Fibroblast of the conjunctiva (primary cell): ENCODE measurements at regions not wholly inside any gene's neighbourhood (a gene's known extent, or its start where the extent isn't known, plus 50 kb on each side); places are given as distances from the start of the nearest gene placed in this dataset.

Experiments
- DNase-seq: peaks from one replicate; pipeline ENCODE4 v3.0.0-alpha.2; 2010; ENCODE audit warnings: low read depth

DNA sequence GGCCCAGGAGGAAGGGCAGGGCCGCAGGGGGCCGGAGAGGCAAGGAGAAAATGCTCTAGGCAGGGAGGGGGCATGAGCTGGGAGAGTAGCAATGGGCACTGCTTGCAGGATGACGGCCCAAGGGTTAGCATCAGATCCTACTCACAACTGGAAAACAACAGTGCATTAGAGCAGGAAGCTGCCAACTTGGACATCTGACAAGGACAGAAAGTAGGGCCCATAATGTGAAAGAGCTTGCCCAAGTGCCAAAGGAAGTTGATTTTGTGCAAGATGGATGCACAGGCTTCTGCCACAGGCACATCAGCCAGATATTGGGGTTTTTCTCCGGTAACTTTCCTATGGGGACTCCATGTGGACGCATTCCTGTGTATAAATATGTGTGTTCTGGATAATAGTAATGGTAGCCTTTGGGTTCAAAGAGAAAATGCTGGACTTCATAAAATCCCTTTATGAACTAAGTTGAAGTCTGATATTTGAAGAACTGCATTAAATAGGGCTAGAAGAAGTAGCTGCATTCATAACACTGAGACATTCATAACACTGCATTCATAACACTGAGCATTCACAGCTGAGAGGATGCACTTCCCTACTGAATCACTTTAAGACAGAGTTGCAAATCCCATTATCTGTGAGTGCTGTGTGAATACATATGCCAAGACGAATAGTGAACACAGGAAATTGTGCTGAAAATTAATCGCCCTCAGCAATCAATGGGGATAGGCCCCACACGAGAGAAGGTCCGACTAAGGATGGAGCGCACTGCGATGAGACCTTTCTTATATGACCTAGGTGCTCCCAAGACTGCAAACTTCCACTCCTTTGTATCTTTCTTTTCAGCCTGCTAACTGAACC is 235.6 kb upstream of the PRDM1 start:
- DNase-seq: no peak

DNA sequence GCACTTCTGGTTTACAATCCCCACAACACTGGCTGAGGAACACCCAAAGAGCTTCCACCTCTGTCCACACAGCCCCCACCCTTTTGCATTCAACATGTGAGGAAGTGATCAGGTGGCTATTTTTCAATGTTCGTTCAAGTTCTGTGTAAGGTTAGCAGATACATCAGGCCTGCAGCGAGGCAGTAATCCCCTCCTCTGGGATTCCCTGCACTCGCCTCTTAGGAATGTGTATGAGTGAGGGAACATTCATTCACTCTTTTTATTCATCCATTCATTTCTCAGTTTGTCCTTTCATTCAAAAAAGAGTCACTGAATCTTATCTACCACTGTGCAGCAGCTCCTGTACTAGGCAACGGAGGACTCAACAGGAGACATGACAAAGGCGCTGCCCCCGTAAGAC is 236.4 kb upstream of the PRDM1 start:
- DNase-seq: no peak

DNA sequence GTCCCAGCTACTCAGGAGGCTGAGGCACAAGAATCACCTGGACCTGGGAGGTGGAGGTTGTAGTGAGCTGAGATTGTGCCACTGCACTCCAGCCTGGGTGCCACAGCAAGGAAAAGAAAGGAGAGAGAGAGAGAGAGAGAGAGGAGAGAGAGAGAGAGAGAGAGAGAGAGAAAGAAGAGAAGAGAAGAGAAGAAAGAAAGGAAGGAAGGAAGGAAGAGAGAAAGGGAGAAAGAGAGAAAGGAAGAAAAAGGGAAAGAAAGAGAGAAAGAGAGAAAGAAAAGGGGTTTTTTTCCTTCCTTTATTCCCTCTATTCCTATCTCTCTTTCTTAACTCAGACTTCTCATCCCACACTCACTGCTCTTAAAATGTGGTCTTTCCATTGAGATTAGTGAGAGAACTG is 238.7 kb upstream of the PRDM1 start:
- DNase-seq: no peak

DNA sequence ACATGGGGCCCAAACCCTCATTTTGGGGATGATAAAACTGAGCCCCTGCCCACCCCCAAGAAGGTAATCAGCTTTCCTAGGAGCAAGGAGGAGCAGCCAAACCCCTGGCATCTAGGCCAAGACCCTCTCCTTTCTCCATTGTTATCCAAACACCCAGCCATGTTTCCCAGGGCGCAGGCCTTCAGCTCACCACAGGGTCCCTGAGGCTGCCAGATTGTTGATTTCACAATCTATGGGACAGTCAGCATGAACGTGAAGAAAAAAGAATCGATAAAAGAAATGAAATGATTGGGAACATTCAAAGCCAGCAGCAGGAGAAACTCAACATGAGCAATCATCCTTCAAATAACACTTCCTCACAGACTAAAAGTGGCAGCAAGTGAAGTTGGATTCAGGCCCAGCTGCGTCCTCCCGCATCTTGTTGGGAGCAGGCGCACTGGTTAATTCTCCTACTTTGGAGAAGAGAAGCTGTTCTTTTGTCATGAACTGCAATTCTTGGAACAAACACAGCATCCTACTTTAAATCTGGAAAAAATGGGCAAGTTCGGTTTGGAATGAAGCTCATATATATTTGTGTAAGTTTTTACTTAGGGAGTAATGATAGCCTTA is 241.8 kb upstream of the PRDM1 start:
- DNase-seq: no peak

DNA sequence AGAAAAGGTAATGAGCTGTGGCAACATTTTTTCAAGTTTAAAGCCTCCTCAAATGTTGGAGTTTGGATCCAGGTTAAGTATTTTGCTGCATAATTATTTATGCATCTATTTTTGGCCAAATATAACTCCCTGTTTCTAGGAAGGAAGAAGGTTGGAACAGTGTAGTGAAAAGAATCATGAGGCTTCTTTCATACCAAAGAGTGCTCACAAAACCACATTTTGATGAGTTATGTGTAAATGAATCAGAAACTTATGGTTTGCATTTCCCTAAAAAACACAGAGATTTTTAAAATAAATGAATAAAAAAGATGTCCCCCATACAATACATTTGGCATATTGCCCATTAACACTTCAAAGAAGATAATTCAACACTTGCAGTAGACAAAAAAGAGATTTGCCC is 246.9 kb upstream of the PRDM1 start:
- no peak for DNase-seq

DNA sequence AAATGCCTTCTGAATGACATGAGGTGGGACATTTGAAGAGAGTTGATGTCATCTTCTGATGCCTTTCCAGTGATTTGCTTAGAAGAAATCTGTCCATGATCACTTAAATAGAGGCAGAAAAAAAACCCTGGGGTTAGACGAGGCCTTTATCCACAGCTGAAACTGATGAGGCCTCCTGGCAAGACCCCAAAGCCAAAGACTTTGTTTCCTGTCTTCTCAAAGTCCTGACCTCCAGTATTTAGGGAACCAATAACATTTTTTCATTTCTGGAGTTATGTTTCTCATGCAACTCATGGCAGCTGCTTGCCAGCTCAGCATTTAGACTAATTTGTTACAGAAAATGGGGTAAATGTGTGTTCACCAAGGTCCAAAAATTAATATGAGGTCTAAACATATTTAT is 248.0 kb upstream of the PRDM1 start:
- DNase-seq: peak; percentile 57

DNA sequence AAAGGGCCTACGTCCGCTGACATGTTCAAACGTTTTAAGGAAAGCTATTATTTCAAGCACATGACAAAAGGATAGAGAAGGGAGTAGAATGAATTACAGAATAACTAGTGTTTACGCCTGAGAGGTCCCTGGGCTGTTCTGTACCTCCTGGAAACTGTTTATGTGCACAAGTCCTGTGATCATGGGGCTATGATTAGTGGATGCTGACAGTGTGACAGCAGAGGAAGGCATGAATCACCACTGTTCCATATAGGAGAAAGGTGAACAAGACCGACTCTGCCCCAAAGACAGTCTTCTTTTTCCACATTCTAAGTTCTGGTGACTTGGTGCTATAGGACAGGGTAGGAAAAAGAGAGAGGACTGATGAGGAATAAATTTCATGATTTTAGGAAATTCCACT is 249.2 kb upstream of the PRDM1 start:
- DNase-seq: no peak

DNA sequence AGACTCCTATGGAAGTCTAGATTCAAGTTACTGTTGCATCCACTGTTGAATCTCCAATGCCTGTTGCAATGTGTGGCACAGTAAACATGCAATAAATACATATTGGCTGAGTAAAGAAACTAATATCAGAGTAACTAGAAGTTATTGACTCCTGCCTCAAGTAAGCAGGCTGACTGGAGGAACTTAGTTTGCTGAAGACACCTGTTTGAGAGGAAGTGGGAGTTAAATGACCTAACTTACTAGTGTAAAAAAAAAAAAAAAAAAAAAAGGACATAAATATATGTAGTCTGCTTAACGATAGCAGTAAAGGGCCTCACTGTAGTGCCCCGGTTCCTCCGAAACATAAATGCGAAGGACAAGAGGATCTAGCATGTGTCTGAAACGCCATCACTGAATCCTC is 249.8 kb upstream of the PRDM1 start:
- DNase-seq: no peak

DNA sequence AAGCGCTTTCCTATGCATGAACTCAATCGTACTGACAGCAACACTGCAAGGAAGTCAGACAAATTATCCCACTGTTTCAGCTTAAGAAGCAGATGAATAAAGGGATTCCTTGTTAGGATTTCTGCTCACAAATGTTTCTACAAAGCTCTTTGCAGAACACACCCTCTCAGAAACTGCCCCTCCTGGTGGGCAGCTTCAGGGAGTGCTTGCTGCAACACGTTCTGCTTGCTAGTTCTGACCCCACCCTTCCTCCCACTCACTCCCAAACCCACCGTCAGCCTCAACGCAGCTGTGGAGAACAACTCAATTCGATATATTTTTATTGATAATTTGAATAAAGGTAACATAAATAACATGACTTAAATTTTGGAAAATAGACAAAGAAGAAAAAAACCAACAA is 250.8 kb upstream of the PRDM1 start:
- peak; percentile 37 for DNase-seq

DNA sequence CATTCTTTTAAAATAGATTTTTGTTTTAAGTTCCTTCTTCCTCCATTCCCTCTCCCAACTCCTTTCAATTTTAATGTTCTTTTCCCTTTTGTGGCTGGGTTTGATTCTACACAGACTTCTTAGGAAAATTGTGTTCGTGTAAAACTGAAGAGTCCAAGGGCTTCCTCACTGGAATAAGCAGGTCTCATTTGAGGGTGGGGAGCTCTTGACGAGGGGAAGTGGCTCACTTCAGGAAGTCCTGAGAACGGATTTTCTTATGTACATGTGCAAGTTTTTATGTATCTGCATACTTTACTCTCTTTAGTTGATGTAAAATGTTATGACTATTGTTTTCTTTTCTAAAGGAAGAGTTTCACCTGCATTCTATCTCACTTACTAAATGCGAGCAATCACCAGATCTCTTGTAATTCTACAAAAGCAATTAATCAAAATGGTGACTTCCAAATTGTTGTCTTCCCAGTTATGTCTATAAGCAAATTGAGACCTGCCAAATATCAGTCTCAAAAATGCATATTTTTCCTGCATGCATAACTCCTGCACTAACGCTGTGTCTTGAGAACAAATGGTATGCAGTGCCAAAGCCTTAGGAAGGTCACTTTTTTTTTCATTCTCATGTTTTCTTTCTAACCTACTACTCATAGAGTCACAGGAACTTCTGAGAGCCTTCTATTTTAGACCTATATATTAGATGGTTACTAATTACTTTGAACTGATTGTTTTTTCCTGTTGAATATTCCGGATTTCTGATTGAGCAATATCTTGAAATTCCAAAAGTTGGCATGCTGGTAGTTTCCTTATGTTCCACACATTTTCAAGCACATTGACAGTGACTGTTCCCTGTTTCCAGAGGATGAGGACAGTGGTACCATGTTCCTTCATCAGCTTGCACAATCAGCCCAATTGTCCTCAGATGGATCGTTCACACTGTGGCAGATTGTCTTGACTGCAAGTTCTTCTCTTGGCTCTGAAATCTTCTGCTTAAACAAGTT is 251.9 kb upstream of the PRDM1 start:
- no peak for DNase-seq

DNA sequence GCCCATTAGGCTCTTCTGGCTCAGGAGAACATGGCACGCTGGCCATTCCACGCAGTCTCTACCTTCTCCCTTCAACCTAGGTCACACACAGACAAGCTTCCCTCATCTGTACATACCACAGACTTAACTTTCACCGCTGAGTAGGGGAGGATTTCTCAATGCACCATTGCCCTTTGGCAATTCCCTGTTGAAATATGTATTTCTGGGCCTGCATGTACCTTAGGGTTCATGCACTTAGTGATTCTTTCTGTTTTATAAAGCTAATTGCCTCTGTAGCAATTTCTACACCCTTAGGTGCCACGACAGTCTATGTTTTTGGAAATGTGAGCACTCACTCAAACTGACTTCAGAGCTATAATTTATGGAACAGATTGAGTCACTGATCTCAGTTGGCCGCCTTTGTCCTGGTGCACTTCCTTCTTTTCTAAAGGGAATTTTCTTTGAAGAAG is 253.8 kb upstream of the PRDM1 start:
- no peak for DNase-seq

DNA sequence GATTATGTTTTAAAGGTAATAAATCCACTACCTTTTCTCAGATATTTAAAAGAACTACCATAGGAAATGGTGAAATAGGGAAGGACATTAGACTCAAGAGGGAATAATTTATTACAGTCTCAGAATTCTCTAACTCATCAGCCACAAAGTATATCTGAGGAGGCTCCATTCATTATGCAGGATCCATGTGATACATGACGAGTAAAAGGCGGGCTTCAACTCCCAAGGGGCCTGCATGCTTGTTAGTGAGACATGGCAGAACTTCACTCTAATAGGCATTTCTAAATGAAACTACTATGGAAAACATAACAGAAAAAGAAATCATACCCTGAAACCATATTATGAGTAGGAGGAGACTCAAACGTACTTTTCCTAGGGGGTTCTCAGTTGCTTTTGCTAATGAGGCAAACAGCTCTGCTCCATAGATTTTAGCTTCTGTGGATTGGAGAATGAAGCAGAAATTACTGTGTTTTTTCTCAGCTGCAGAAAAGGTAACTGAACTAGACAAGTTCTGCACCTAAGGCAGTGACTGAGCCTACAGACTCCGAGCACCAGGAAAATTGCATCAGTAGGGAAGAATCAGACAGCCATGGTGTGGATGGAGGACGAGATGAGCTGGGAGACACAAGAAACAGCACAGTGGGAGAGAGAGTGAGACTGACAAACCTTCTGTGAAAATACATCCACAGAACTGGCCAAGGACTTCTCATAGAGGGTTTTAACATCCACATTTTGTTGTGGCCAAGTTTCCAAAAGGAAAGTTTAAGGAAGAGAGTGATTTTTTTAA is 254.6 kb upstream of the PRDM1 start:
- no peak for DNase-seq

DNA sequence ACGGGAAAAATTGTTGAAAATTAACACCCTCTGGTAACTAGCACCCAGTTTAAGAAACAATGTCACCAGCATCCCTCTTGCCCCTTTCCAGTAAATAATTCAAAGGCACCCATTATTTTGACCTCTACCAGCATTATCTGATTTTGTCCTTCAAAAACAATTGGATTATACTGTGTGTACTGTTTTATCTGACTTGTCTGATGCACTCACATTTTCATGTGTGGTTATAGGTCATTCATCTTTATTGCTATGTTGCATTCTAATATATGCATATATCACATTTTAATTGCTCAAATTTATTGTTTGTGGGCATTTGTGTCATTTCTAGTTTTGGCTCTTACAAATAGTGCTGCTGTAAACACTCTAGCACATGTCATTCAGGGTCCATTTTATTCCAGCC is 260.9 kb upstream of the PRDM1 start:
- DNase-seq: no peak

DNA sequence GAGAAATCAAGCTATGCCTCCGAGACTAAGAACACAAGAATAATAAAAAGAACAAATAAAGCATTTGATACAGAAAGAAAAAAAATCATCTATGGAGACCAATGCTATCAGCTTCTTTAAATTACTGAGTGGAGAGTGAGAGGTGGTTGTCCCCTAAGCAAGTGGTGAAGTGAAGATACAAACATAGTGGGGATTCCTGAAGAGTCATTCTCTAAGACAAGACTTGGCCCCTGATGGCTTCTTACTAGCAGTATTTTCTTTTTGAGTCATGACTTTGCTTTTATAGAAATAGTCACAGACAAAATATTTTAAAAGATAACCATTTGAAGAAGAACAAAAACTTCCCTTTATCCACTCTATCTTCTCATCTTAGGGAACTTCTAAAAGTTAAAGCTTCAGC is 261.4 kb upstream of the PRDM1 start:
- no peak for DNase-seq

DNA sequence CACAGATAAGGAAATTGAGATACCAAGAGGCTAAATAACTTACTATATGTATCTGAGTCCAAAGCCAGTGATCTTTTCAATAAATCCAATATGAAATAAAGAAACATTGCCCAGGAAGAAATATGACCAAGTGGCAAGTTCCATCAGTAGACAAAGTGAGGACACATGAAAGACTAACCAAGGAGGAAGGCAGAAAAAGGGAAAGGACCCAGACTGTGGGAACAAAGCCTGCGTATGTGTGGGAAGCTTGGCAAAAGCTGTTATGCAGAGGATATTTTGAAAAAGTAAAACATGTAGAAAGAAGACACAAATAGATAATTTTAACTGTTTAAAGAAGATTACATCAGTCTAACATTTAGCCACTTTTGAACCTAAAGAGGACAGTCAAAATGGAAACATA is 264.4 kb upstream of the PRDM1 start:
- no peak for DNase-seq

DNA sequence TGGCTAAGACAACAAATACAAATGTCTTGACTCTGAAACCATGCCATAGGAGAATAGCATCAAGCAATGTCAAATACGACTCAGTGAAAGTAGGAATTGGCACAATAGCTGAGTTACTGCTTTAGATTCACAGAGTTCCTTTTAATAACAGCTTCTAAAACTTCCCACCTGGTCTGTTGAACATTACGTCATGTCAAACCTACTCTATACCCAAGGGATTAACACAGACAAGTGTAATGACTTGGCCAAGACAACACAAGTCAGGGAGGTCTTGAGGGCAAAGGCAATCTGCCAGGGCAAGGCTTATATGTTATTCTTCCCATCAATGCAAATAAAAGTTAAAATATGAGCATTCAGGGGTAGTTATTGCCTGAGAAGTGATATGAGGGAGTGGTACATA is 265.1 kb upstream of the PRDM1 start:
- DNase-seq: no peak

DNA sequence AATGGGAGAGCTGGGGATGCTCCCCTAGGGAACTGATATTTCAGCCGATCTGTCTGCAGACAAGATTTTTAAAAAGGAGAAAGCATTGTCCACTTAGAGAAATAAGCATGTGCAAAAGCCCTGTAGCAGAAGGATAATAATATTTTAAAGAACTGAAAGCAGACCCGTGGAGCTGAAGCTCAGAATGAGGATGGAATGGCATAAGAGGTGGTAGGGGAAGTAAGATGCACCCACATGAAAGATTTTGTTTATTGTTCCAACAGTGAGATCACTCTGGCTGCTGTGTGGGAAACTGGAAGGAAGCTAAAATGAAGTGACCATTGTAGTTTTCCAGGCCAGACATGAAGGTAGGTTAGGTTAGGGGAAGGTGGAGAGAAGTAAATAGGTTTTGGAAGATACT is 266.4 kb upstream of the PRDM1 start:
- no peak for DNase-seq

DNA sequence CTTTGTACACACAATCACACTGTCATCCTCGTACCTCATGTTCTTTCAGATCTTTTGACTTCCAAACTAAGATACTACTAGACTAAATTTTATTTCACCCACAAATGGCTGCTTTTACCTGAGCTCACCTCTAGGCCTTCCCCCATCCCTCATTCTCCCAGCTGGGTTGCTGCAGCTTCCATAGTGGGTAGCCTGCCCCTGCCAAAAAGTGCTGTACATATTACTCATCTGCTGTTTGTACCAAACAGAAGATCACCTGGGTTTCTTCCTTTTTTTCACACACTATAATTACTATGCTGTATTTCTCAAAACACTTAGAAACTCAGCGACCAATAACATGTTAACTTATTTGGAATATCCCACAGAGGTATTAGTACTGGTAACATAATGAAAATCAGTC is 267.6 kb upstream of the PRDM1 start:
- DNase-seq: no peak

DNA sequence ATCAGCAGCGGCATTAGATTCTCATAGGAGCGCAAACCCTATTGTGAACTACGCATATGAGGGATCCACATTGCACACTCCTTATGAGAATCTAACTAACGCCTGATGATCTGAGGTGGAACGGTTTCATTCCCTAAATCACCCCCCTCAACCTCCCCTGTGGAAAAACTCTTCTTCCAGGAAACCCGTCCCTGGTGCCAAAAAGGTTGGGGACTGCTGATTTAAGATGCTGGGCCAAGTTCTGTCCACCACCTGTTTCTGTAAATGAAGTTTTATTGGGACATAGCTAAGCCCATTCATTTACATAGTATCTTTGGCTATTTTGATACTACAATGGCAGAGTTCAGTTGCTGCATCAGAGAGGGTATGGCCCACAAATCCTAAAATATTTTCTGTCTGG is 268.2 kb upstream of the PRDM1 start:
- no peak for DNase-seq

DNA sequence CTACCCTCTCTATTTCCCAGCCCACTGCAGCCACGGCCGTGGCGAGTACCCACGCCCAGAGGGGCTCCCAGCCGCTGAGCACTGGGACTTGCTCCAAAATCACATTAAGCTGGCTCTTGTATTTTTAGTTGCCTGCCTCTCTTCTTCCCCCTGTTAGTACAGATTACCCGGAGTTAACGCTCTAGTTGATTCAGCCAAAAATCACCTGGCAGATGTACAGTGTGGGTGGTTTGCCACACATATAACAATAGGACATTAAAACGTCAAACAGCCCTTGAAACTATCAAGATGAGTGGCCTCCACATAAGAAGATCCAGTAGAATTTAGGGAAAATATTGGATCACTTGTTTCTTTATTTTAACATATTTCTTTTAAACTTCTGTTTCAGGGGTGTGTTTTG is 268.8 kb upstream of the PRDM1 start:
- no peak for DNase-seq

DNA sequence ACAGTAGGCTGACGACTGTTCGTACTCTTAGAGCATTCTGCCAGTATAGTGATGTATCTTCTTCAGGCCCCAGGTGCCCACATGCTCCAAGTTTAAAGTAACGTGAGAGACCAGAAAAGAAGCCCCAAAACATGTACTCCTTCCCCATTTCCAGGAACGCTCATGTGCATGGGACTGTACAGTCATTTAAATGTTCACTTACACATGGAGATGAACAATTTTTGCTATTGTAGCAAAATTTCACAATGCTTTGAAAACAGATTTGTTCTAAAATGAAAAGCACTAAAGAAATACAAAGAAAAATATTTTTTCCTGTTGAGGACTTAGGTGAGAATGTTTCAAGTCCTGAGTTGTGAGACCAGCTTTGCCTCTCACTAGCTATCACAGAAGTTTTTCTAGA is 269.3 kb upstream of the PRDM1 start:
- DNase-seq: no peak
